Sigmoid colon (tissue), 4 donors: ENCODE measurements at regions not wholly inside any gene's neighbourhood (a gene's known extent, or its start where the extent isn't known, plus 50 kb on each side); places are given as distances from the start of the nearest gene placed in this dataset.

Experiments used
- POLR2A ChIP-seq, 2 donors: fragments of 450-650 bp; IDR thresholded peaks; one replicate each; pipeline ENCODE4 v1.6.1; 2016; ENCODE audit warnings: antibody characterized with exemption in 2 of 2, mild to moderate bottlenecking in 2 of 2, moderate library complexity in 2 of 2
- POLR2AphosphoS5 ChIP-seq, 4 donors: sonication (generic); formaldehyde crosslinking; IDR thresholded peaks; one replicate each; pipeline ENCODE4 v1.6.1; 2017; ENCODE audit warnings: antibody characterized with exemption in 4 of 4
- TF ChIP-seq, protein P1 (sequence below), 4 experiments: fragments of 450-650 bp in 3 of 4; fragments of 200-600 bp in 1 of 4; IDR thresholded peaks; one replicate each; pipeline ENCODE4 v1.5.1; 2016 to 2019; ENCODE audit warnings: antibody characterized with exemption in 4 of 4, mild to moderate bottlenecking in 3 of 4, moderate library complexity in 2 of 4

DNA sequence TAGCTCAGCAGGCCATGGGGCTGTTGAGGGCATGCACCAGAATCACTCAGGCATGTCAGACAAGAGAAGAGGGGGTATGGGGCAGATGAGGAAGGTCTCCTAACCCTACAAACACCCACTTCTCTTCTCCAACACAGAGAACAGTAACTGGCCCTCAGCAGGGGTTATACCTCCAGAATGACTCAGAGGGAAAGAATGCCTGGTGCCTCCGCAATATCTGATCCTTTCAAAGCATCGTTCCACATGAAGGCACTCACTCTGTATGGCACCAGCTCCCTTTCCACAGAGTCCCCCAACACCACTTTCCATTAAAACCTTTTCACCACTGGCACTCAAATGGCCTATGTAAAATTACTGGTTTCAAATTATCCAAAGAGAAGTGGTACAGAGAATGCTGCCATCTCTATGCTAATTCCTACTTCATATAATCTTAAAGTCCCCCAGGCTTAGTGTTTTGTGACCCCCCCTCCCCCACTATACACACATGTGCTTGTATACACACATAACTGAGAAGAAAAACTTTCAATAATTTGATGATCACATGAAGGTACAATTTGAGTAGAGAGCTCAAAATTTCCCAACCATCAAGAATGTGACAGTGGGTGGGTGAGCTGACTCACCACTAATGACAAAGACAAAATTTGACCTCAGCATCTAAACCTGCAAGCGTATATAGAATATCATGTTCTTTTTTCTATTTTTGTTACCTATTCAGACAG is 91.5 kb downstream of the SIPA1L2 start:
- TF ChIP-seq, protein P1, sequence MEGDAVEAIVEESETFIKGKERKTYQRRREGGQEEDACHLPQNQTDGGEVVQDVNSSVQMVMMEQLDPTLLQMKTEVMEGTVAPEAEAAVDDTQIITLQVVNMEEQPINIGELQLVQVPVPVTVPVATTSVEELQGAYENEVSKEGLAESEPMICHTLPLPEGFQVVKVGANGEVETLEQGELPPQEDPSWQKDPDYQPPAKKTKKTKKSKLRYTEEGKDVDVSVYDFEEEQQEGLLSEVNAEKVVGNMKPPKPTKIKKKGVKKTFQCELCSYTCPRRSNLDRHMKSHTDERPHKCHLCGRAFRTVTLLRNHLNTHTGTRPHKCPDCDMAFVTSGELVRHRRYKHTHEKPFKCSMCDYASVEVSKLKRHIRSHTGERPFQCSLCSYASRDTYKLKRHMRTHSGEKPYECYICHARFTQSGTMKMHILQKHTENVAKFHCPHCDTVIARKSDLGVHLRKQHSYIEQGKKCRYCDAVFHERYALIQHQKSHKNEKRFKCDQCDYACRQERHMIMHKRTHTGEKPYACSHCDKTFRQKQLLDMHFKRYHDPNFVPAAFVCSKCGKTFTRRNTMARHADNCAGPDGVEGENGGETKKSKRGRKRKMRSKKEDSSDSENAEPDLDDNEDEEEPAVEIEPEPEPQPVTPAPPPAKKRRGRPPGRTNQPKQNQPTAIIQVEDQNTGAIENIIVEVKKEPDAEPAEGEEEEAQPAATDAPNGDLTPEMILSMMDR (IDR thresholded peaks at IDR 0.05), result no peak
- TF ChIP-seq POLR2A (IDR thresholded peaks at IDR 0.05) (no peak), POLR2AphosphoS5 (IDR thresholded peaks at IDR 0.05) (no peak)
